MM.1S (cell line): ENCODE measurements at regions not wholly inside any gene's neighbourhood (a gene's known extent, or its start where the extent isn't known, plus 50 kb on each side); places are given as distances from the start of the nearest gene placed in this dataset.

ENCODE experiments used
- CTCF ChIP-seq: fragments of 300-600 bp; sonication (generic); IDR thresholded peaks from 2 replicates; pipeline ENCODE4 v1.5.1; 2016; ENCODE audit warnings: antibody characterized with exemption, low read length, mixed read lengths
- EZH2 ChIP-seq: fragments of 300-600 bp; sonication (generic); optimal IDR thresholded peaks from 2 replicates; pipeline ENCODE3; 2017; ENCODE audit warnings: low read depth, mild to moderate bottlenecking, antibody characterized with exemption, low read length, mixed read lengths
- EZH2phosphoT487 ChIP-seq: fragments of 300-600 bp; sonication (generic); IDR thresholded peaks from 2 replicates; pipeline ENCODE4 v1.6.1; 2018; ENCODE audit warnings: antibody characterized with exemption, low read length

DNA sequence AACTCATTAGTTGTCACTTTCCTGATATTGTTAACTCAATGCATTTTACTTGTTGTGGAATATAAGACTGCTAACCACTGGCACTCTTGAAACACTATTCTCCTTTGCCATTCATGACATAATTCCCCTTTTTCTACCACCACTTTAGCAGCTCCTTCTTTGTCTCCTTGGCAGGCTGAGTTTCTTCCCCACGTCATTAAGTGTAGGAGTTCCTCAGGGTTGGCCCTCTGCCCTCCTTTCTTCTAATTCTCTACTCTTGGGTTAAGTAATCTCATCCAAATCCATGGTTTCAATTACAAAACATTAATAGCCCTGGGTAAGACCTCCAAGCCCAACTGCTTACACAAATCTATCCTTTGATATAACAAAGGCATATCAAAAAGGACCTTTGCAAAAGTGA lies 175.1 kb downstream of the HGF start:
- TF ChIP-seq CTCF (no peak), EZH2 (no peak), EZH2phosphoT487 (no peak)
